Peyer's patch (tissue), 4 donors: ENCODE measurements at regions not wholly inside any gene's neighbourhood (a gene's known extent, or its start where the extent isn't known, plus 50 kb on each side); places are given as distances from the start of the nearest gene placed in this dataset.

ENCODE experiments used
- CTCF ChIP-seq, 6 experiments: fragments of 450-650 bp in 4 of 6; fragments of 200-600 bp in 2 of 6; sonication (generic) in 1 of 6; IDR thresholded peaks; one replicate each; pipeline ENCODE4 v1.5.1; 2017 to 2019; ENCODE audit warnings: antibody characterized with exemption in 6 of 6, mild to moderate bottlenecking in 3 of 6, moderate library complexity in 1 of 6
- POLR2A ChIP-seq, 2 donors: fragments of 450-650 bp; IDR thresholded peaks; one replicate each; pipeline ENCODE4 v1.5.1; 2017; ENCODE audit warnings: antibody characterized with exemption in 2 of 2, mild to moderate bottlenecking in 2 of 2, moderate library complexity in 2 of 2

DNA sequence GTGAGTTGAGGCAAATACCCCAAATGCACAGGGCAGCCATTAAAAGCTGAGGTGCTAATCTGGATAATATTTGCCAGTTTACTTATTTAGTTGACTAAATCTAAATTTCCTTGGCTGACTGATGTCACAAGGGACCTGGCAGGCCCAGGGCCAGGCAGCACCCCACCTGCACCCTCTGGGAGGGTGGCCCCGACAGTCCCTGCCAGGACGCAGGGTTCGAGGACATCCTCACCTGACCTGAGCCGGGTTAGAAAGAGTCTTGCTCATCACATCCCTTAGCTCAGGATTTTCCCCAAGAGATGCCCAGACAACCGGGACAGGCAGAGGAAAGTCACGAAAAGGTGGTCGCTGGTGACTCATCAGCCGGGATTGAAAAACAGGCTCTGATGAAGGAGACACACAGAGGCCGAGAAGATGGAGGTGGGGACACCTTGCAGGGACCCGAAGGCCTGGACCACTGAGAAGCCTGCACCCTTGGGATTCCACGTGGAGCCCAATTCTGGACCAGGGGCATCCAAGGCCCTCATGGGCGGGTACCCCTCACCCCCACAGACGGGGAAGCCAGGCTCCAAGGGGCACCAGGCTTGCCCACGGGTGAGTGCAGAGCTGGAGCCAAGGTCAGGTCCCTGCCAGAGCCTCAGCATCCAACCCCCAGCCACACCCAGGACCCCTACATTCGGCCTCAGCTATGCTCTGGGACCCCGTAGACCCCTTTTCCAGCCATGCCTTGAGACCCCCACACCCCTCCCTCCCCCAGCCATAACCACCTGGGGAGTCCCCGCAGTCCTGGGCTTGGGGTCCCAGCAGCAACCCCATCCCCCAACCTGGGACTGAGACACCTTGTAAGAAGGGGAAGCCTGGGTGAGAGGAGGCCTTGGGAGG is 103.2 kb downstream of the SOX1 start:
- no peak for TF ChIP-seq CTCF (IDR thresholded peaks at IDR 0.05)
- TF ChIP-seq POLR2A (IDR thresholded peaks at IDR 0.05): no peak
